HG03439 (cell line): ENCODE measurements at regions not wholly inside any gene's neighbourhood (a gene's known extent, or its start where the extent isn't known, plus 50 kb on each side); places are given as distances from the start of the nearest gene placed in this dataset.

Source experiments
- ATAC-seq: cut with Tn5 transposase; IDR thresholded peaks from one replicate; pipeline ENCODE4 v1.9.1; 2021; ENCODE audit warnings: mild to moderate bottlenecking, moderate library complexity; ENCODE audit not compliant: unreplicated experiment

DNA sequence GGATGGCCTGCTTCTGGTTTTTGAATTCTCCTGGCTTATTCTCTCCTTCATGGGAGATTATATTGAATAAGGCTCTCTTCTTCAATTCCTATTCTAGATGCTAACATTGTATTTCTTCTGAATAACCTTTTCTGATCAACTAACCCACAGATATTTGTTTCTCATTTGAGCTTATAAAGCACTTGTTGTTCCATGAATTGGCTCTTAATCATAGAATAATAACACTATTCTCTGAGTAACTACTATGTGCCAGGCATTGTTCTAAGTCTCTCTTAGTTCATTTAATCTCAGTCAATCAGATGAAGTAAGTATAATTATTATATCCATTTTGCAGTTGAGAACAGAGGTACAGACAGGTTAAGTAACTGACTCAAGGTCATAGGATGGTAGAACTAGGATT, 136.3 kb upstream of the MLIP start:
- ATAC-seq = no peak

GRCh38 chr6:53975941-53976615, 135.2 kb upstream of the MLIP start:
- ATAC-seq = no peak

GRCh38 chr6:53977551-53977950, 133.7 kb upstream of the MLIP start:
- ATAC-seq = no peak

DNA sequence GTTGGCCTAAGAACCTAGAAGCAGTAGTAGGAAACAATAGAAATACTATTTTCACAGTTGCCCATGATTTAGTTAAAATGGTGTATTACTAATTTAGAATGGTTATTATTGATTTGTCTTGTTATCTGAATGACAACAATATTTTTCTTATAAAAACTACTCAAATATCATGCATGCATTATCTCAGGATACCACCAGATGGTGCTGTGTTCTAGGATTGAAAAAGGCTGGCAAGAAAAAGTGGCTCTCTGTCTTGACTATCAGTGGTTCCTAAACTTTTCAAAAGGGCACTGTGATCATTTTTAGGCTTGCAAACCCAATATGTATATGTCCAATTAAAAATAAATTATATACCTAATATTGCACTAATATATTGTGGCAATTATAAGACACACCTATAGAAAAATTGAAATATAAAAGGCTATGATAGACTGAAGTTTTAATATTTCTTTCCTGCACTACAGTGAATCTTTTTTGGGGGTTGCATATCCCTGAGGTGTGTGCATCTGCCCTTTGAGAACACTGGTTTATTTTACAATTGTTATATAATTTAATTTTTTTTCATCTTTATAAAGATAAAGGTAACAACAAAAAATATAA, 131.7 kb upstream of the MLIP start:
- no peak for ATAC-seq

DNA sequence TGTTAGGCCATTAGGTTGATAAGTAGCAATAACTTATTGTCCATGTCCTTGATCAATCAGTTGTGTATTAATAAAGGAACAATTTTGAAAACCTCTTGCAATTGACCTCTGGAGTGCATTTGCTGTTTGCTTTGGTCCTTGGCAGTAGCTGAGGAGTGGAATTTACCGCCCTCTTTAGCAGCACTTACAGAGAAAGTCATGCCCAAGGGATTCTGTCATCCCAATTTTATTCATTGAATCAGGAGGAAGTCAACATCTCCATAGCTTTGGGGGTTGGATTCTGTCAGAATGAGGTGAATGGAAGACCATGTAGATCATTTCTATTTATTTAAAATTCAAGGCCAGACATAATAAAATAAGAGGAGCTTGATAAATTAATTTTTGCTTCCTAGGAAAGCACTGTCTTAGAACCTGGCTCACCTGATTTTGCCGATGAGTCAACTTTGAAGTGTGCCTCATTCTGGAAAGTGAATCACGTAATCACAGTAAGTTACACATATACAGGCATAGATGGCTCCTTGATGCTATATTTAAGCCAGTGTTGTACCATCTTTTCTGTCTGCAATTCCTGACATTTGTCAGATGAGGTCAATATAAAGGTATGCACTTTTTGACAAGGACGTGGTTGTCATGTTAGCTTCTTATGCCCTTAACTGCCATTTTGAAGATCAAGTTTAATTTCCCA, 128.7 kb upstream of the MLIP start:
- no peak for ATAC-seq

- ATAC-seq = no peak
Observed at GRCh38 chr6:53983301-53983700, 127.9 kb upstream of the MLIP start.

GRCh38 chr6:53984163-53984562, 127.1 kb upstream of the MLIP start:
- no peak for ATAC-seq

DNA sequence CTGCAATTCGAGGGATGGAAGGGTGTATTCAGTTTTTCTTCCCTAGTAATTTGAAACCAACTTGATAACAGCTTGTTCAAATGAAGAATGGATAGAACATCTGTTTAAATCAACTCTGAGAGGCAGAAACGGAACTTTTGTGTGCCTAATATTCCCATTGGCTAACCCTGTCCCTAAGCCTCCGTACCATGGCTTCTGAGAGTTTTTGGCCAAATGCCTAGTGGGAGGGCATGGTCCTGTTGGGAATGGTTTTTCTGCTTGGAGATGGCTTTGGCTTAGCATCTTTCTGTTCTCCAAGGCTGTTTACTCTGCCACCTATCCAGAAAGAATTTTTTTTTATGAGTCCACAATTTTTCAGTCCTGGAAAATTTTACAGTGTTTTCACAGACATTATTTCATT, 126.7 kb upstream of the MLIP start:
- no peak for ATAC-seq

DNA sequence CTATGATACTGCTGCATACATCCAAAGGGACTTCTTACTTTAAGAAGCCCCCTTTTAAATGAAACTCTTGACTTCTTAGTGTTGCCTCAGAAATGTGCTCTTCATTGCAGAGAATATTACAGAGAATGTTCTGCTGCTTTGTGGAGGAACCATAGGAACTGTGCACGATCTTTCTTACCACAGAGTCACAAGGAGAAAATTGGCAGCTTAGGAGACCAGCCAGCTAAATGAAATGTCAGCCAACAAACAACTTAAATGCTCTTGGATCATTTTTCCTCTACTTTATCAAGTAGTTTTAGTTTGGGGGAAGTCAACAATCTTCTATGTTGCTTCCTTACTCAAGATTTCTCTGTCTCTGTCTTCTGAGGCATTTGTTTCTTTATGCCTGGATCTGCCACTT, 125.9 kb upstream of the MLIP start:
- no peak for ATAC-seq

DNA sequence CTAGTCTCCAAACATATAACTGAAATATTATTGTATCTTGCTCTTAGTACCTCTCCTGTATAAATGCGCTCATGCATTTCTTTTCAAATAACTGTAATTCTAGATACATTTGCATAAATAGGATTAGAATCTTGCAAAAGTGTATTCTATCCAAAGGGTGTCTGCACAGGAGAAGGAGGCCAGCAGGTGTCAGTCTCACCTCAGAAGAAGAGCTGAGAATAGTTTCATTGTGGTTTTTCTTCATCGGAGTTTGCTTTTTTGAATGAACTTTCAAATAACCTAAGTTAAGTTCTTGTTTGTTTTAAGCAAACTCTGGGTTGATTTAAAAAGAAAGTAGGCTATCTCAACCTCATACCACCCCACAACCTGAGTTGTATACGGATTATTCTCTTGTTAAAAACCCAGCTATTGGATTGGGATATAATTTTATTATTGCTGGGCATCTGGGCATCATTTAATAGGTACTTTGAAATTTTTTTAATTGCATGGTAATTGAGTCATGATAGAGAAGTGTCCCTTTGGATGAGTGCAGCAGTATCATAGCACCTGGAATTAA, 125.0 kb upstream of the MLIP start:
- peak; percentile 58 for ATAC-seq

DNA sequence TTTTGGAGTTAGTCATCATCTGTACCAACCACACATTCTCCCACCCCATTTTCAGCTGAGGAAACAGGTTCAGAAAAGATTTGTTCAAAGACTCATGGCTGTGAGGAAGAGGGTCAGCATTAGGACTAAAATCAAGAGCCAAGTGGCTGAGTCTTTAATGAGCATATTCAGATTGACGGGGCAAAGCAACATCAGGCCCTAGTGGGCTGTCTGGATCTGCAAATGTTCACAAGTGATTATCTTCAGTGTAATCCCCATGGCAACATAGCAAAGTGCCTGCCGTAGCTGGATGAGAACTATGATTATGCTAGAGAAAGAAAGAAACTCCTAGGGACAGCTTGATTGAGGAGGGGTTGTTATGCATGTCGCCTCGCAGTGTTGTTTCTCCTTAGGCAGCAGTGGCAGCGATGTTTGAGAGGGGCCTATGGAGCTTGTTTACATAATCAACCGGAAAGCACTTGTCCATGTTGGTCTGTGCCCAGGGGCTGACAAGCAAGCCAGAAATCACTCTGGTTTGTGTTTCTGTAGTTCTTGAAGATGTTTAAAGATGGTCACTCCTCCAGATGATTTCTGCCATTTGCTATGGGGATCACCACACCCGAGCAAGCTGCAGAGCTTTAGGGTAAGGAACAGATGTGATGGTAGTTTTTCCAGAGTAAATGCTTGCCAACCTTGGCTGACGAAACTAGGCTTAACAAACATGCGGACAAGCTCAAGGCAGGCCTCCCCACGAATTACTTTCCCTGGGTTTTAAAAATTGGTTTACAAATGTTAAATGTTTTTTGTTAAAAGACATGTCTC, 124.3 kb upstream of the MLIP start:
- ATAC-seq = no peak

GRCh38 chr6:53987522-53987888, 123.7 kb upstream of the MLIP start:
- ATAC-seq = no peak

DNA sequence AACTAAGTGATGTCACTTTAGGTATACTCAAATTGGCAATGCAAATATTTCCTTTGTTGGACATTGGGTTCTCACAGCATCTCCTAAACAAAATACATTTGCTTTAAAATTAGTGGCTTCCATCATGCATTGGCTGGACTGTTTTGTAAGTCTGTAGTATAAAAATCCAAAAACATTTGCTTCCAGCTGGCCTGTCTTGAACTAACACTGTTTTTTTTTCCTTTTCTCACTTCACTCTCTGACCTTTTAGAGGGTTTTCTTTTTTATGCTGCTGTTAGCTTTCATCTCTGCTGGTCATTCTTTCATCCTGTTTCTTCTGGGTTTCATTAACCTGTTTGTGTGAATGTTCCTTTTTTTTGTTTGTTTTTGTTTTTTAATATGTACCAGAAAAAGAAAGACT, 121.7 kb upstream of the MLIP start:
- no peak for ATAC-seq

DNA sequence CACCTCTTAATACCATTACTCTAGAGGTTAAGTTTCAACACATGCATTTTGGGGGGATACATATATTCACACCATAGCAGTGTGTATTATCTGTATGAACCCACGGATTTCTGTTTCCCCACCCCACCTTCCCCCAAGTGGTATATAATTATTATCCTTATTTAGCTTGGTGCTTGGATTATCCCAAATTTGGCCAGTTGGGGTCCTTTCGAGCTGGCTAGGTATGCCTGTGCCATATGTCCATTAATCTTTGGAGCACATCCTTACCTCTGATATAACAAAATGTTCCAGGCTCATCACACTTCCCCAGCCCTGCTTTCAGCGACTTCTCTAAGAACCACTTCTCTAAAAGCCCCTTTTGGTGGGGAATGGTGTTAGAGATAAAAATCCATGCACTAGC, 118.7 kb upstream of the MLIP start:
- no peak for ATAC-seq

DNA sequence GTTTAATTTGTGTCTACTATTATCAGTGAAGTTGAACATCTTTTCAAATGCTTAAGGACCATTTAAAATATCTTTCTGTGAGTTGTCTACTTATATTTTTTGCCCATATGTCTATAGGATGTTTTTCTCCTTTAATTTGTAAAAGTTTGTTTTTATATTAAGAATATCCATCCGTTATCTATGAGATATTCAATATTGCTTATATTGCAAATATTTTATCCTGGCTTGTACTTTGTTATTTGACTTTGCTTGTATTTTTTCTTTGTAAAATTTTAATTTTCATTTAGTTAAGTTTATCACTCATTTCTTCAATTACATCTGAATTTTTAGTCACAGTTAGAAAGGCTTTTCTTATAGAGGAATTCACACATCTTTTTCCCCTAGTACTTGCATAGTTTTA, 117.0 kb upstream of the MLIP start:
- no peak for ATAC-seq

- ATAC-seq = no peak
Observed at GRCh38 chr6:53995935-53996334, 115.3 kb upstream of the MLIP start.

- no peak for ATAC-seq
Observed at GRCh38 chr6:53998303-53998702, 112.9 kb upstream of the MLIP start.

GRCh38 chr6:53999088-53999755, 112.0 kb upstream of the MLIP start:
- ATAC-seq = no peak

GRCh38 chr6:54002116-54002515, 109.1 kb upstream of the MLIP start:
- no peak for ATAC-seq

DNA sequence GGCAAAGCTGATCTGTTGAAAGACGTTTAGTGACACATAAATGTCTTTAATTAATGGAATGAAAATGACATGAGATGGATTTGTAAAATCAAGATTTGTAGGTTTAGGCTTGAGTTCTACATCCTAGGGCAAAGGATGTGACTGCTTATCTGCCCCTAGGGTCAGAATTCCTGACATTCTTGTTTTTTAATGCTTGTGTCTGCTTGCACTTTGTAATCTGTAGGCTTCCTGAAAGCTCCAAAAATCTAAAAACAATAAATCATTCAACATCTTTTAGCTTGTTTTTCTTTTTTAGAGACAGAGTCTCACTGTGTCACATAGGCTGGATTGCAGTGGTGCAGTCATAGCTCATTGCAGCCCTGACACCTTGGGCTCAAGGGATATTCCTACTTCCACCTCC, 107.9 kb upstream of the MLIP start:
- ATAC-seq = no peak

GRCh38 chr6:54008589-54008988, 102.7 kb upstream of the MLIP start:
- ATAC-seq = no peak
